OCI-LY3 (cell line): ENCODE measurements at regions not wholly inside any gene's neighbourhood (a gene's known extent, or its start where the extent isn't known, plus 50 kb on each side); places are given as distances from the start of the nearest gene placed in this dataset.

Source experiments
- CTCF ChIP-seq: fragments of 200-600, 300-600 bp; sonication (generic); IDR thresholded peaks from 2 replicates; pipeline ENCODE4 v1.5.1; 2014; ENCODE audit warnings: antibody characterized with exemption, low read length, low read depth
- EZH2phosphoT487 ChIP-seq: fragments of 200-600 bp; shearing (Covaris generic); IDR thresholded peaks from 2 replicates; pipeline ENCODE4 v1.6.1; 2018; ENCODE audit warnings: antibody characterized with exemption, mixed run types, low read depth

DNA sequence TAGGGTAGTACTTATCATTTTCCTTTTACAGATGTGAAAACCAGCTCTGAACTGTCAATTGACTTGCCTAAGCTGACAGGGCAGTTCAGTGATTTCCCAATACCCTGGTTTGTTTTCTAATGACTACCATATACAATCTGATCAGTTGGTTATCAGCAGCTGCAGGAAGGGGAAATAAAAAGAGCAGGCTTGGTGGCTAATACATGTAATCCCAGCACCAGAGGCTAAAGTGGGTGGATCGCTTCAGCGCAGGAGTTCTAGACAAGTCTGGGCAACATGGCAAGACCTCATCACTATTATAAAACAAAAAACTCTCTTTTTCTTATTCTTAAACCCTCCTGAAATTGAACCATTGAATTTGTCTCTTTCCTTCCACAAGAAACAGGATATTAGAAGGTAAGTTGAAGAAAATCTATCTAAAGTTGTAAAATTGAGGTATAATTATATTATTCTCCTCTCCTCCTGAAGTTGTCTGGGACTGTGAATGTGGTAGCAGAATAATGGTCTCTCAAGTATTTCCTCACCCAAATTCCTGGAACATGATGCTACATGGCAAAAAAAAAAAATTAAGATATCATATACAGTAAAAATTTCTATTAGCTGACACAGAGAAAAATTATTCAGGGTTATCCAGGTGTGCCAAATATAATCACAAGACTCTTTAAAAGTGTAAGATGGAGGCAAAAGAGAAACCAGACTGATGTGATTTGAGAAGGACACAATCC is 1441.6 kb downstream of the SUCLG1 start:
- TF ChIP-seq CTCF: no peak
- no peak for TF ChIP-seq EZH2phosphoT487
